Testis (tissue), 2 donors: ENCODE measurements at regions not wholly inside any gene's neighbourhood (a gene's known extent, or its start where the extent isn't known, plus 50 kb on each side); places are given as distances from the start of the nearest gene placed in this dataset.
A peak's percentile ranks its signal among the peaks of the same experiment; 100 is the strongest.

ENCODE experiments used
- DNase-seq: peaks from one replicate; pipeline ENCODE4 v3.0.0-alpha.2; 2019
- H3K27ac ChIP-seq, 2 donors: fragments of 200-600 bp; sonication (generic); one replicate each; pipeline ENCODE4 v1.5.1; 2019
- H3K27me3 ChIP-seq: fragments of 200-600 bp; sonication (generic); one replicate; pipeline ENCODE4 v1.5.1; 2019
- H3K36me3 ChIP-seq: fragments of 200-600 bp; sonication (generic); one replicate; pipeline ENCODE4 v1.5.1; 2017; ENCODE audit warnings: low read depth; ENCODE audit errors: missing control alignments
- H3K4me1 ChIP-seq: fragments of 200-600 bp; sonication (generic); one replicate; pipeline ENCODE4 v1.5.1; 2019
- H3K4me3 ChIP-seq, 2 donors: fragments of 200-600 bp; sonication (generic); one replicate each; pipeline ENCODE4 v1.5.1; 2017 to 2019
- H3K9me3 ChIP-seq: fragments of 200-600 bp; sonication (generic); one replicate; pipeline ENCODE4 v1.5.1; 2017
- POLR2A ChIP-seq: fragments of 450-650 bp; IDR thresholded peaks from one replicate; pipeline ENCODE4 v1.6.1; 2017; ENCODE audit warnings: antibody characterized with exemption, mild to moderate bottlenecking, moderate library complexity
- WGBS, 2 donors: methylation state at CpG; one replicate each; pipeline ENCODE4 v1.1.5; 2018; 5-methylcytosine and 5-hydroxymethylcytosine counted together
- intact Hi-C: fragments of 100-400 bp; cut with DNase I; formaldehyde crosslinking; loops from one replicate; pipeline ENCODE4 v1.15.1; 2023; ENCODE audit warnings: low total_unique reads
- TF ChIP-seq, protein P1 (sequence below), 3 experiments: fragments of 450-650 bp in 2 of 3; fragments of 200-600 bp in 1 of 3; sonication (generic) in 1 of 3; IDR thresholded peaks; one replicate each; pipeline ENCODE4 v1.5.1; 2016 to 2019; ENCODE audit warnings: antibody characterized with exemption in 3 of 3, mild to moderate bottlenecking in 2 of 3, moderate library complexity in 1 of 3

DNA sequence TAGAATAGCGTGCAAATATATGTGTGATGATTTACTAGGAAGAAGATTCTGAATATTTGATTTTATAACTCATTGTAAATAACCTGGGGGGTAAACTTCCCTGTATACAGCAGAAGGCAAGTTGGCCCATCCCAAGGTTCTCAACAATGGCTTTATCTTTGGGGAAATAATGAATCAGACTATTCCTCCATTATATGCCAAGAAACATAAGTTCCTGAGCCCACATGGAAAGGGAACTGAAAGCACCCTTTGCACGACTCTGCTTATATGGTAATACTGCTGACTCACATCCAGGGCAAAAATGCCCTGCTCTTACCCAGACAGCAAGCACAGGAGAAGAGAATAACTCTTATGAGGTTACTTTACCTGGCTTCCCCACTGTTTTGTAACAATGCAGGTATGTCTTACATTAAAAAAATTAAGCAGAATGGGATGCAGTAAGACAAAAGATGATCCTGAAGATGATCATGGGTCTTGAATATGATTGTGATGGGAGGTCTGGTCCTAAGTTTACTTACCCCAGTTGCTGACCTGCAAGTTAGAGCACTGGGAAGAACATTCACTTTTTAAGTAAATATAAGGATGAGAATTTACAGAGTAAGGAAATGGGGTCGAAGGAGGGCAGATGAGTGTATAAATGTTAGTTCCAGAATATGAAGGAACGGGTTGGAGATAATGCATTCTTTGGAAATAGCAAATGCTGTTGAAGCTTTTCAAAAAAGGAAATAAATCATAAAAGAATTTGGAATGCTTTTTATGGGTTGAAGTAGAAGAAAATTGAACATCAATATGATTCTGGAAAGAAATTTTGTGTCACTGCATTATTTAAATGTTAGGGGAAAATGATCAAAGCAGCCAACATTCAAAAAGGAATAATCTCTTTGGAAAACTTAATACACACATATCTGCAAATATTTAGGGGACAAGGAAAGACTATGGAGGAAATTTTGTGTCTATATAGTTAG is 428.4 kb upstream of the MPDZ start:
- Histone ChIP-seq H3K4me3 (no peak overlapping the region), H3K36me3 (no peaks in the 10 kb centered on the region), H3K27ac (no peak overlapping the region), H3K4me1 (no peaks in the 10 kb centered on the region), H3K27me3 (no peaks in the 10 kb centered on the region), H3K9me3 (no peaks in the 10 kb centered on the region)
- TF ChIP-seq POLR2A, result no peak
- TF ChIP-seq, protein P1, sequence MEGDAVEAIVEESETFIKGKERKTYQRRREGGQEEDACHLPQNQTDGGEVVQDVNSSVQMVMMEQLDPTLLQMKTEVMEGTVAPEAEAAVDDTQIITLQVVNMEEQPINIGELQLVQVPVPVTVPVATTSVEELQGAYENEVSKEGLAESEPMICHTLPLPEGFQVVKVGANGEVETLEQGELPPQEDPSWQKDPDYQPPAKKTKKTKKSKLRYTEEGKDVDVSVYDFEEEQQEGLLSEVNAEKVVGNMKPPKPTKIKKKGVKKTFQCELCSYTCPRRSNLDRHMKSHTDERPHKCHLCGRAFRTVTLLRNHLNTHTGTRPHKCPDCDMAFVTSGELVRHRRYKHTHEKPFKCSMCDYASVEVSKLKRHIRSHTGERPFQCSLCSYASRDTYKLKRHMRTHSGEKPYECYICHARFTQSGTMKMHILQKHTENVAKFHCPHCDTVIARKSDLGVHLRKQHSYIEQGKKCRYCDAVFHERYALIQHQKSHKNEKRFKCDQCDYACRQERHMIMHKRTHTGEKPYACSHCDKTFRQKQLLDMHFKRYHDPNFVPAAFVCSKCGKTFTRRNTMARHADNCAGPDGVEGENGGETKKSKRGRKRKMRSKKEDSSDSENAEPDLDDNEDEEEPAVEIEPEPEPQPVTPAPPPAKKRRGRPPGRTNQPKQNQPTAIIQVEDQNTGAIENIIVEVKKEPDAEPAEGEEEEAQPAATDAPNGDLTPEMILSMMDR (IDR thresholded peaks at IDR 0.05), result no peak
- DNase-seq, result no peak
- intact Hi-C loops, result no loop called here
- WGBS, 2 donors, result 77 to 81% methylated on average over 4 of the region's 4 CpGs

DNA sequence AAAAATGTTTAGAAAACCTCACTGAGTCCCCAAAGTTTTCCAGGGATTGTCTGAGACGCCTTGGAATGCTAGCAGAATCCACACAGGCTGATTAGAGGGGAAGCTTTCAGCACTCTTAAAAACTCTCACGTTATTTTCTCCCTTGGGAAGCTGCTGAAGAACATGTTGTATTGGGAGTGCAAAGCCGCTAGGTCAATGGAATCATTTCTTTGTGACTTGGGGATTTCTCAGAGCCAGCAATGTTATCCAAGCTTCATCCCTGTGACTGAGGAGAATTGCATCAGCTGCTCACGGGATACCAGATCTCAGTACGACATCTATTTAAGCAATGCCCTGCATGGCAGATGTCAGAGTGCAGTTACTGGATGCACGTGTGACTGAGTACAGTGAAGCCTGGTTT is 426.4 kb upstream of the MPDZ start:
- Histone ChIP-seq H3K27me3 (no peaks in the 10 kb centered on the region), H3K4me1 (no peaks in the 10 kb centered on the region), H3K9me3 (no peaks in the 10 kb centered on the region), H3K36me3 (no peaks in the 10 kb centered on the region), H3K4me3 (no peak overlapping the region), H3K27ac (peak overlapping the region in 1 of 2 donors; percentile 64)
- DNase-seq, result peak; percentile 68
- intact Hi-C loops, result no loop called here
- 40 to 45% methylated on average over 6 of the region's 6 CpGs for WGBS, 2 donors
- TF ChIP-seq, protein P1 (IDR thresholded peaks at IDR 0.05), result no peak
- TF ChIP-seq POLR2A, result no peak

DNA sequence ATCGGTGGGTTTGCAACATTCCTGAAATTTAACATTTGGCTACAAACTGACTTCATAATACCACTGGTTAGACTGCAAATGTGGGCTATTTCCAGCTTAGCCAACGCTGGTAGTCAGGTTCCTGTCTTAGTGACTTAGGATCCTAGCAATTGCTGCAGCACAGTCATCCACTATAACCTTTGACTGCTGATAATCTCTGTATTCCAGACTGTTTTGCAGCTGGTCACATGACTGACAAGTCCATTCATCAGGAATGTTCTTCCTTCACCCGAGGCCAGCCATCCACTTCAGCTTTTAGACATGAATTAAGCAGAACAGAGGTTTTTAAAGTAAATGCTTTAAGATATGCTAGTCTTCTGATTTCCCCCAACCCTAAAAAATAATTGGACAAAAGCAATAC is 425.9 kb upstream of the MPDZ start:
- Histone ChIP-seq H3K4me1 (no peaks in the 10 kb centered on the region), H3K27me3 (no peaks in the 10 kb centered on the region), H3K4me3 (no peak overlapping the region), H3K27ac (peak overlapping the region in 1 of 2 donors; percentile 64), H3K36me3 (no peaks in the 10 kb centered on the region), H3K9me3 (no peaks in the 10 kb centered on the region)
- intact Hi-C loops, result no loop called here
- DNase-seq, result no peak
- no peak for TF ChIP-seq POLR2A
- WGBS, 2 donors, result 42 to 48% methylated on average over 3 of the region's 3 CpGs

DNA sequence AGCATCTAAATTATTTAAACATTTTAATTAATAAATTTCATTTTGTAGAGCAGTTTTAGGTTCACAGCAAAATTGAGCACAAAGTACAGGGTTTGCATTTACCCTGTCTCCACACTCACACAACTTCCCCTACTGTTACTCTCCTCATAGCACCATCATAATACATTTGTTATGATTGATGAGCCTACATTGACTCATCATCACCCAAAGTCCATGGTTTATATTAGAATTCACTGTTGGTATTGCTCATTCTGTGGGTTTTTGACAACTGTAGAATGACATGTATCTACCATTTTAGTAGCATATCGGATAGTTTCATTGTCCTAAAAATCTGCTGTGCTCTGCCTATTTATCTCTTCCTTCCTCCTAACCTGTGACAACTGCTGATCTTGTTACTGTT is 411.1 kb upstream of the MPDZ start:
- Histone ChIP-seq H3K4me3 (no peak overlapping the region), H3K9me3 (no peaks in the 10 kb centered on the region), H3K4me1 (no peaks in the 10 kb centered on the region), H3K27ac (no peak overlapping the region), H3K27me3 (no peaks in the 10 kb centered on the region), H3K36me3 (no peaks in the 10 kb centered on the region)
- 93 to 95% methylated on average over 1 of the region's 1 CpG for WGBS, 2 donors
- DNase-seq, result no peak
- intact Hi-C loops, result no loop called here
- no peak for TF ChIP-seq POLR2A
- TF ChIP-seq, protein P1 (IDR thresholded peaks at IDR 0.05), result no peak

DNA sequence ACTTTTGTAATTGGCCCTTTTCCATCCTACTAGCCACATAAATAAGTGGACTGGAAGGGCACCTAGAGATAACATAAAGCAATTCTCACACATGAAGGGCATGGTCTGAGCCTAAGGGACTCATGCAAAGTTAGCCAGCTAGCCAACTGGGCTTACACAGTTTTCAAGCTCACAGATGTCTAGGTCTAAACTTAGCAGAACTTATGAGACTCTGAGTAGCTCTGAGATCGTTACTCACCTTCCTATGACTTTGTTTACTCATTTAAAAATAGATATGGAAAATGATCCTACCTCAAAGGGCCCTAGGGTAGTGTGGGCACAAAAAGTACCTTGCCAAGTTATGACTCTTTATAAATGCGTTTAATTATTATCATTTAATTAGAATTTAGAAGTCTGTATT is 410.4 kb upstream of the MPDZ start:
- H3K4me1 ChIP-seq, result no peaks in the 10 kb centered on the region
- no peaks in the 10 kb centered on the region for H3K27me3 ChIP-seq
- H3K4me3 ChIP-seq, result no peak overlapping the region
- no peaks in the 10 kb centered on the region for H3K36me3 ChIP-seq
- WGBS, 2 donors, result 72 to 88% methylated on average over 2 of the region's 2 CpGs
- H3K27ac ChIP-seq, result no peak overlapping the region
- TF ChIP-seq, protein P1 (IDR thresholded peaks at IDR 0.05), result no peak
- TF ChIP-seq POLR2A, result no peak
- intact Hi-C loops, result no loop called here
- no peaks in the 10 kb centered on the region for H3K9me3 ChIP-seq
- DNase-seq, result no peak
